GM20431 (cell line): ENCODE measurements at regions not wholly inside any gene's neighbourhood (a gene's known extent, or its start where the extent isn't known, plus 50 kb on each side); places are given as distances from the start of the nearest gene placed in this dataset.

Experiments used
- in situ Hi-C: fragments of 300-500 bp; cut with MseI, MboI; formaldehyde crosslinking; loops from one replicate; pipeline ENCODE4 v1.15.0; 2020; ENCODE audit warnings: low sequenced_read_pairs; ENCODE audit not compliant: unreplicated experiment

GRCh38 chr11:37089439-37089838 lies 491.4 kb upstream of the RAG2 start:
- in situ Hi-C loops = no loop called here

- in situ Hi-C loops = no loop called here
Measured at GRCh38 chr11:37088573-37088910, 490.5 kb upstream of the RAG2 start.

- in situ Hi-C loops = no loop called here
Measured at GRCh38 chr11:37087650-37088572, 489.9 kb upstream of the RAG2 start.

- in situ Hi-C loops = no loop called here
Measured at GRCh38 chr11:37078521-37078920, 480.5 kb upstream of the RAG2 start.

- in situ Hi-C loops = no loop called here
Measured at GRCh38 chr11:37076866-37077265, 478.8 kb upstream of the RAG2 start.

GRCh38 chr11:37072538-37073055 lies 474.6 kb upstream of the RAG2 start:
- in situ Hi-C loops = no loop called here

- in situ Hi-C loops = no loop called here
Measured at GRCh38 chr11:37050311-37050710, 452.3 kb upstream of the RAG2 start.

- in situ Hi-C loops = no loop called here
Measured at GRCh38 chr11:37040921-37041320, 442.9 kb upstream of the RAG2 start.

- in situ Hi-C loops = no loop called here
Measured at GRCh38 chr11:37038911-37039310, 440.9 kb upstream of the RAG2 start.

- in situ Hi-C loops = no loop called here
Measured at GRCh38 chr11:37026741-37027140, 428.7 kb upstream of the RAG2 start.

- in situ Hi-C loops = no loop called here
Measured at GRCh38 chr11:37026326-37026725, 428.3 kb upstream of the RAG2 start.

GRCh38 chr11:37006563-37006962 lies 408.5 kb upstream of the RAG2 start:
- in situ Hi-C loops = no loop called here

GRCh38 chr11:37002831-37003230 lies 404.8 kb upstream of the RAG2 start:
- in situ Hi-C loops = no loop called here

- in situ Hi-C loops = no loop called here
Measured at GRCh38 chr11:36997656-36998055, 399.6 kb upstream of the RAG2 start.

GRCh38 chr11:36996795-36997194 lies 398.8 kb upstream of the RAG2 start:
- in situ Hi-C loops = no loop called here

- in situ Hi-C loops = no loop called here
Measured at GRCh38 chr11:36994208-36994607, 396.2 kb upstream of the RAG2 start.

- in situ Hi-C loops = no loop called here
Measured at GRCh38 chr11:36988556-36988955, 390.5 kb upstream of the RAG2 start.

GRCh38 chr11:36985562-36985961 lies 387.5 kb upstream of the RAG2 start:
- in situ Hi-C loops = no loop called here

- in situ Hi-C loops = no loop called here
Measured at GRCh38 chr11:36976741-36977140, 378.7 kb upstream of the RAG2 start.

GRCh38 chr11:36974771-36975170 lies 376.7 kb upstream of the RAG2 start:
- in situ Hi-C loops = no loop called here

GRCh38 chr11:36953976-36954375 lies 355.9 kb upstream of the RAG2 start:
- in situ Hi-C loops = no loop called here
